Muscle of leg (tissue), 3 donors: ENCODE measurements at regions not wholly inside any gene's neighbourhood (a gene's known extent, or its start where the extent isn't known, plus 50 kb on each side); places are given as distances from the start of the nearest gene placed in this dataset.
"Not testable (repeated sequence)": the region's sequence is repeated elsewhere in the genome, so short reads cannot be mapped to it uniquely, and the experiment has no call there.

Experiments
- DNase-seq: peaks from one replicate; pipeline ENCODE4 v3.0.0; 2013
- H3K27ac ChIP-seq: one replicate; pipeline ENCODE4 v1.5.1; 2013; ENCODE audit warnings: mild to moderate bottlenecking, low read length, control low read depth
- H3K27me3 ChIP-seq: one replicate; pipeline ENCODE4 v1.6.1; 2013; ENCODE audit warnings: low read length; ENCODE audit not compliant: control insufficient read depth, insufficient read depth
- H3K36me3 ChIP-seq: one replicate; pipeline ENCODE4 v1.6.1; 2013; ENCODE audit warnings: low read length; ENCODE audit not compliant: control insufficient read depth, insufficient read depth
- H3K4me1 ChIP-seq: one replicate; pipeline ENCODE4 v1.6.1; 2013; ENCODE audit warnings: low read length; ENCODE audit not compliant: control insufficient read depth, insufficient read depth
- H3K4me3 ChIP-seq: one replicate; pipeline ENCODE4 v1.5.1; 2013; ENCODE audit warnings: low read length, control low read depth
- H3K9me3 ChIP-seq: replicated peaks from 2 replicates; pipeline ENCODE4 v1.6.1; 2013; ENCODE audit warnings: low read depth, low read length; ENCODE audit not compliant: control insufficient read depth
- WGBS: methylation state at CpG from one replicate; pipeline ENCODE4 v1.1.5; 2013; ENCODE audit warnings: missing lambda C conversion rate; ENCODE audit not compliant: insufficient coverage; 5-methylcytosine and 5-hydroxymethylcytosine counted together

GRCh38 chr10:62606551-62606950 is 198.0 kb upstream of the ADO start:
- not testable (repeated sequence) for H3K9me3 ChIP-seq, H3K4me3 ChIP-seq

GRCh38 chr10:62608189-62608875 is 196.2 kb upstream of the ADO start:
- not testable (repeated sequence) for H3K27ac ChIP-seq, DNase-seq, H3K4me1 ChIP-seq, H3K36me3 ChIP-seq, H3K9me3 ChIP-seq, H3K27me3 ChIP-seq, H3K4me3 ChIP-seq
- 23% methylated on average over 5 of the region's 34 CpGs for WGBS

More at GRCh38 chr10:62606551-62606950, 198.0 kb upstream of the ADO start:
- not testable (repeated sequence) for H3K27me3 ChIP-seq, H3K4me1 ChIP-seq, H3K36me3 ChIP-seq, H3K27ac ChIP-seq, DNase-seq
- WGBS, result no CpG with 5 or more reads among the region's 4 CpGs

- WGBS, result 14% methylated on average over 2 of the region's 7 CpGs
- DNase-seq, result peak; percentile 57
These were observed 193.8 kb upstream of the ADO start for GRCh38 chr10:62610649-62611229.

GRCh38 chr10:62613424-62613823 is 191.1 kb upstream of the ADO start:
- 60% methylated on average over 1 of the region's 6 CpGs for WGBS
- Histone ChIP-seq H3K27ac (no peak overlapping the region), H3K27me3 (no peaks in the 10 kb centered on the region), H3K4me3 (no peak overlapping the region), H3K4me1 (no peaks in the 10 kb centered on the region), H3K36me3 (no peaks in the 10 kb centered on the region), H3K9me3 (no peaks in the 10 kb centered on the region)
- DNase-seq, result peak; percentile 49

More at GRCh38 chr10:62610649-62611229, 193.8 kb upstream of the ADO start:
- no peak overlapping the region for H3K4me3 ChIP-seq
- H3K27me3 ChIP-seq, result no peaks in the 10 kb centered on the region
- no peaks in the 10 kb centered on the region for H3K4me1 ChIP-seq
- H3K9me3 ChIP-seq, result no peaks in the 10 kb centered on the region
- no peaks in the 10 kb centered on the region for H3K36me3 ChIP-seq
- H3K27ac ChIP-seq, result no peak overlapping the region

GRCh38 chr10:62613859-62614258 is 190.7 kb upstream of the ADO start:
- Histone ChIP-seq H3K9me3 (no peaks in the 10 kb centered on the region), H3K36me3 (no peaks in the 10 kb centered on the region), H3K4me3 (no peak overlapping the region), H3K27ac (no peak overlapping the region), H3K27me3 (no peaks in the 10 kb centered on the region), H3K4me1 (peaks cover 3% of the 10 kb centered on the region)
- no peak for DNase-seq
- WGBS, result no CpG with 5 or more reads among the region's 1 CpG

GRCh38 chr10:62614389-62615157 is 189.9 kb upstream of the ADO start:
- Histone ChIP-seq H3K4me1 (peaks cover 3% of the 10 kb centered on the region), H3K27me3 (no peaks in the 10 kb centered on the region), H3K4me3 (no peak overlapping the region), H3K9me3 (no peaks in the 10 kb centered on the region), H3K27ac (no peak overlapping the region), H3K36me3 (no peaks in the 10 kb centered on the region)
- no peak for DNase-seq
- 89% methylated on average over 11 of the region's 11 CpGs for WGBS

- no peaks in the 10 kb centered on the region for H3K27me3 ChIP-seq
- WGBS, result 83% methylated on average over 1 of the region's 2 CpGs
- peaks cover 3% of the 10 kb centered on the region for H3K4me1 ChIP-seq
- no peak overlapping the region for H3K4me3 ChIP-seq
- no peaks in the 10 kb centered on the region for H3K9me3 ChIP-seq
- no peak for DNase-seq
- no peaks in the 10 kb centered on the region for H3K36me3 ChIP-seq
- H3K27ac ChIP-seq, result no peak overlapping the region
These were observed 187.5 kb upstream of the ADO start for GRCh38 chr10:62616885-62617590.

GRCh38 chr10:62617652-62618051 is 186.9 kb upstream of the ADO start:
- Histone ChIP-seq H3K27ac (no peak overlapping the region), H3K27me3 (no peaks in the 10 kb centered on the region), H3K4me1 (peaks cover 3% of the 10 kb centered on the region), H3K36me3 (no peaks in the 10 kb centered on the region), H3K4me3 (no peak overlapping the region), H3K9me3 (no peaks in the 10 kb centered on the region)
- WGBS, result 65% methylated on average over 3 of the region's 9 CpGs
- DNase-seq, result no peak

GRCh38 chr10:62618054-62618453 is 186.5 kb upstream of the ADO start:
- Histone ChIP-seq H3K9me3 (no peaks in the 10 kb centered on the region), H3K36me3 (no peaks in the 10 kb centered on the region), H3K4me3 (no peak overlapping the region), H3K27me3 (no peaks in the 10 kb centered on the region), H3K27ac (no peak overlapping the region), H3K4me1 (peaks cover 3% of the 10 kb centered on the region)
- 56% methylated on average over 5 of the region's 5 CpGs for WGBS
- no peak for DNase-seq
